T-helper 2 cell treated with Interferon-gamma antibody and Interleukin-4, amounts not matched to agents 5 μg/mL and 100 μg/mL, for 36 hours (primary cell): ENCODE measurements at regions not wholly inside any gene's neighbourhood (a gene's known extent, or its start where the extent isn't known, plus 50 kb on each side); places are given as distances from the start of the nearest gene placed in this dataset.
A peak's percentile ranks its signal among the peaks of the same experiment; 100 is the strongest.

Experiments
- DNase-seq: peaks from one replicate; pipeline ENCODE4 v3.0.0; 2021; ENCODE audit warnings: low spot score
- H3K27ac Mint-ChIP-seq: one replicate; pipeline ENCODE4 v1.8.0; 2021; ENCODE audit warnings: mild to moderate bottlenecking, mixed read lengths
- H3K27me3 Mint-ChIP-seq: one replicate; pipeline ENCODE4 v1.8.0; 2021; ENCODE audit warnings: low read depth, mixed read lengths
- H3K36me3 Mint-ChIP-seq: one replicate; pipeline ENCODE4 v1.8.0; 2021; ENCODE audit warnings: low read depth, mixed read lengths
- H3K4me1 Mint-ChIP-seq: one replicate; pipeline ENCODE4 v1.8.0; 2021; ENCODE audit warnings: low read depth, mixed read lengths
- H3K4me3 Mint-ChIP-seq: one replicate; pipeline ENCODE4 v1.8.0; 2022; ENCODE audit warnings: mild to moderate bottlenecking, moderate library complexity, mixed read lengths
- H3K9me3 Mint-ChIP-seq: one replicate; pipeline ENCODE4 v1.8.0; 2021; ENCODE audit warnings: mixed read lengths

DNA sequence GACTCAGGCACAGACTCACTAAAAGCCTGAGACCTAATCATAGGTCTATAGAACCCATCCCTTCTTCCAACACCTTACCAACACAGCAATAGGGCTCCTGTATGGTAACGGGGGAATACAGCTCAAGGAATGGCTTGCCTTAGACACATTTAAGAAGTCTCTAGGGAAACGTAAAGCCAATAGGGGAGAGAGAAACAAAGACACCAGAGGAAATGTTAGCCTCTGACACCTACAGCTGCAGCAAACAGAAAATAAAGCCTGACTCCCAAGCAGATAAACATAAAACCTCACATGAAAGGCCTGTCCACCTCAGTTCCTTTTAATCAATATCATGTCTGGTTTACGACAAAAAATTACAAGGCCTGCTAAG lies 51.1 kb upstream of the NCOA1 start:
- Mint-ChIP-seq H3K4me1 (no peaks in the 10 kb centered on the region), H3K4me3 (no peak overlapping the region), H3K36me3 (no peaks in the 10 kb centered on the region), H3K27ac (no peak overlapping the region), H3K27me3 (no peaks in the 10 kb centered on the region), H3K9me3 (no peaks in the 10 kb centered on the region)
- DNase-seq, result no peak

DNA sequence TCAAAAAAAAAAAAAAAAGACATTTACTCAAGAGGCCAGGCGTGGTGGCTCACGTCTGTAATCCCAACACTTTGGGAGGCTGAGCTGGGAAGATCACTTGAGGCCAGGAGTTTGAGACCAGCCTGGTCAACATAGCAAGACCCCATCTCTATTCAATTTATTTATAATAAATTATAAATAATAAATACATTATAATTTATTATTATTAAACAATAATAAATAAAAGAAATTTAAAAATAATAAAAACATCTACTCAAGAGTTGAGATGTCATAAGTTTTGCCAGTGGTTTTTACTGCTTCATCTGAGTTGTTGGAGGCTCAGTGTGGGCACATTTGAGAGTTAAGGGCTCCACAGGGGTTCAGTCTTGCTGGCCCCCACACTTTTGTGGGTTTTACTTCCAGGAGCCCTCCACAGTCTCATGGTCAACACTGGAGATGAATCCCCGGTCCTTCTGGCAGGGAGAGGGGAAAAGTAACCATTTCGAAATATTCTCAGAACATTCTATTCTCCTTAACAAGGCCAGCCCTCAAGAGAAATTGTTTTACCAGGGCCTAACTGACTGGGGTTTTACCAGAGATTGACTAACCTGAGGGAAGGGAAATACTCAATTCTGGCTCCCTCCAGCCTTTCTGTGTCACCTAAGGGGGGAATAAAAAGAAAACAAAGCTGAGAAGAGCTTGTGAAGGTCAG lies 51.6 kb upstream of the NCOA1 start:
- Mint-ChIP-seq H3K27ac (no peak overlapping the region), H3K4me1 (no peaks in the 10 kb centered on the region), H3K4me3 (no peak overlapping the region), H3K27me3 (no peaks in the 10 kb centered on the region), H3K9me3 (no peaks in the 10 kb centered on the region), H3K36me3 (no peaks in the 10 kb centered on the region)
- no peak for DNase-seq

DNA sequence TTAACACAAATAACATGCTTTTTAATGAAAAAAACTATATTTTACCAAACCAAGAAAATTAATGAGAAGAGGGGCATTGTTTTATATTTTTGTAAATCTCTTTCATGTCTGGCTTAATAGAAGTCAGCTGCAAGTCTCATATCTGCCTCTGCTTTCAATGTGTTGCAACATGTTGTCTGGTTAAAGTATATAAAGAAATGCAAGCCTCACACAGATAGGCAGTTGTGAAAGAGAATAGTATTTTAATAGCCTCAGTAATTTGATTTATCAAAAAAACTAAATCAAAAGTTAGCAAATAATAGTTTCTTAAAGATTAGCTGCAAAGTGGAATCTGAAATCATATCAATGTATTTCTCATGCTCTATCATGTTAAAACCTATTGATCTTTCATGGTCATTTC lies 52.9 kb upstream of the NCOA1 start:
- H3K4me1 Mint-ChIP-seq, result no peaks in the 10 kb centered on the region
- no peak overlapping the region for H3K27ac Mint-ChIP-seq
- H3K36me3 Mint-ChIP-seq, result no peaks in the 10 kb centered on the region
- no peaks in the 10 kb centered on the region for H3K9me3 Mint-ChIP-seq
- no peak overlapping the region for H3K4me3 Mint-ChIP-seq
- DNase-seq, result no peak
- no peaks in the 10 kb centered on the region for H3K27me3 Mint-ChIP-seq

DNA sequence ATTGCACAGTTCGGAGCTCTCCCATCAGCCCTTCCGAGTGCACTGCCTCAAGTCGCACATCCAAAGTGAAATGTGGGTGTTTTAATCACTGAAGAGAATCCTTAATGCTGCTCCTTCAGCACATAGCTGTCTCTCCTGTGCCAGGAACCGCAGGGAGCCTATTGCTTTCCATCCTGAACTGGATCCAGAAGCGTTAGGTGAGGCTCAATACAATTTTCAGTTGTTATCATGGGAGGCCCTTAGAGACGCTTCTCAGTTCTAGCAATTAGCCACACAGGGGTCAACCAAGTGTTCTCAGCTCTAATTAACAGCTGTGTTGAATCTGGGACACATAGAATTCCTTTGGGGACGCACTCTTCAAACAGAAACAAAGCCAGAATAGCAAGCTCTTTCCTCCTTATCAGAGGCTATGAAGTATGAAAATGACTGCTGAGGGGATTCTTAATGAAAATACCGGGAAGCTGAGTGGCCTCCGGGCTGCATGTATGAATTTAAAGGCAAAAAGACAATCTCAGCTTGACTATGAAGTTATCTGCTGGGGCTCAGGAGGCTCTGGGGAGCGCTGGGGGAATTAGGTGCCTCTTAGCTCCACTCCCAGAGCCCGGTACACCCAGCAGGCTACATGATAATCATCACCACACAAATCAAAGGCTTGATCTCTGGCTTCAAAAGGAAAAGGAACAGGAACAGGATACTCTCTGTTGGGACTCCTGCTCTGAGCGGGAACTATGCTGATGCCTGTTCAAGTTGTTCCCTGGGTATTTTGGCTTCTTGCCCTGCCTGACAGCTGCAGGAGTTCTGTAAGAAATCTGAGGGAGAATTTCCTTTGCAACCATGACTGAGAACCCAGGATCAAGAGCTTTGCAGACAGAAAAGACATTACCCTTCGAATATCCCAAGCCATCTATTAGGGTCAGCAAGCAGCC lies 55.4 kb upstream of the NCOA1 start:
- no peak overlapping the region for H3K27ac Mint-ChIP-seq
- no peaks in the 10 kb centered on the region for H3K27me3 Mint-ChIP-seq
- no peaks in the 10 kb centered on the region for H3K9me3 Mint-ChIP-seq
- H3K36me3 Mint-ChIP-seq, result no peaks in the 10 kb centered on the region
- no peak overlapping the region for H3K4me3 Mint-ChIP-seq
- no peak for DNase-seq
- no peaks in the 10 kb centered on the region for H3K4me1 Mint-ChIP-seq

DNA sequence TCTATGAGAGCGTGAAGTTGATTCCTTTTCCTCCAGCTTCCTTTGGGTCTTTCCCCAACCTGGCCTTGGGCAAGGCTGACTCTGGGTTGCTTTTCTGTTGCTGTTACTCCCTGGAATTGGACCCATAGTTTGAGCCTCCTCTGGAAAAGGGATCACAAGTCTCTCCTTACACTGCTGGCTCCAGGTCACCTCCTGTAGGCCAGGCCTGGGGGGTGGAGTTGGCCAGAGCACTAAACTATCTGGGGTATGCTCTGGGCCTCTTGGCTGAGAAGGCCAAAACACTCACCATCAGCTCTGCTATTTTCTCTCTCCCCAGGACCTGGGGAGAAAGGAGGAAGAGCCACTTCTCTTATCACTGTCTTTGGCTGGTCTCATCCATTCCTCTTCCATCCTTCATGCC lies 56.5 kb upstream of the NCOA1 start:
- no peaks in the 10 kb centered on the region for H3K27me3 Mint-ChIP-seq
- H3K27ac Mint-ChIP-seq, result no peak overlapping the region

DNA sequence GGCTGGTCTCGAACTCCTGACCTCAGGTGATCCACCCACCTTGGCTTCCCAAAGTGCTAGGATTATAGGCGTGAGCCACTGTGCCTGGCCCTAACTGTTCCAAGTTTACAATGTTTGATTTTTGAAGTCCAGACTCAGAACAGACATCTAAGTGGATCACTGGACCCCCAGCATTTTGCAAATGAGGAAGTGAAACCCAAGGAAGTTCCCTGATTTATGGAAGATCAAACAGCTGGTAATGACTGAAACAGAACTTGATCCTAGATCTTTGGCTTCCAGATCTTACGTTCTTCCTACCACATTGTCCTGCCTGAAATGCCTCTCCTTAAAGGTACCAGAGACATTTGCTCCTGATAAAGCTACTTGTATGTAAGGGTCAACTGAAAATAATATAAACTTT lies 58.3 kb upstream of the NCOA1 start:
- DNase-seq, result no peak
- Mint-ChIP-seq H3K36me3 (no peaks in the 10 kb centered on the region), H3K9me3 (no peaks in the 10 kb centered on the region), H3K27ac (no peak overlapping the region), H3K4me1 (no peaks in the 10 kb centered on the region), H3K27me3 (no peaks in the 10 kb centered on the region), H3K4me3 (no peak overlapping the region)

More for the DNA sequence above, 56.5 kb upstream of the NCOA1 start:
- no peaks in the 10 kb centered on the region for H3K9me3 Mint-ChIP-seq
- no peaks in the 10 kb centered on the region for H3K36me3 Mint-ChIP-seq
- H3K4me1 Mint-ChIP-seq, result no peaks in the 10 kb centered on the region
- no peak for DNase-seq
- H3K4me3 Mint-ChIP-seq, result no peak overlapping the region

DNA sequence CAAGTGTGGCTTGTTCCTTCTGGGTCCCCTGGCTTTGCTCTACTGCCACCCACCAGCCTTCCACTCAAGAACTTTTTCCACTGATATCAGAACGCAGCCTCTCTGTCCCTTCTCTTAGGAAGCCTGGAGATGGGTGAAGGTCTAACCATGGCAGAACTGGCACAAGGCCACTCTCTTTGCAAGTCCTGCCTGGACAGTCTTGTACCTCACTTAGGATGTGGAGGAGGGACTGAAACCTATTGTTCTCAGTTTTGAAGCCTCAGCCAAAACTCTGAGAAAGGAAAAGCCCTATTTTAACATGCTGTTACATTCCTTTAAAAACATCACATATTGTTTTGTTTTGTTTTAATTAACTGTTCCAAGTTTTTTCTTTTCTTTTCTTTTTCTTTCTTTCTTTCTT lies 58.9 kb upstream of the NCOA1 start:
- Mint-ChIP-seq H3K9me3 (no peaks in the 10 kb centered on the region), H3K36me3 (no peaks in the 10 kb centered on the region), H3K4me1 (no peaks in the 10 kb centered on the region), H3K27me3 (no peaks in the 10 kb centered on the region), H3K27ac (no peak overlapping the region), H3K4me3 (no peak overlapping the region)
- no peak for DNase-seq

DNA sequence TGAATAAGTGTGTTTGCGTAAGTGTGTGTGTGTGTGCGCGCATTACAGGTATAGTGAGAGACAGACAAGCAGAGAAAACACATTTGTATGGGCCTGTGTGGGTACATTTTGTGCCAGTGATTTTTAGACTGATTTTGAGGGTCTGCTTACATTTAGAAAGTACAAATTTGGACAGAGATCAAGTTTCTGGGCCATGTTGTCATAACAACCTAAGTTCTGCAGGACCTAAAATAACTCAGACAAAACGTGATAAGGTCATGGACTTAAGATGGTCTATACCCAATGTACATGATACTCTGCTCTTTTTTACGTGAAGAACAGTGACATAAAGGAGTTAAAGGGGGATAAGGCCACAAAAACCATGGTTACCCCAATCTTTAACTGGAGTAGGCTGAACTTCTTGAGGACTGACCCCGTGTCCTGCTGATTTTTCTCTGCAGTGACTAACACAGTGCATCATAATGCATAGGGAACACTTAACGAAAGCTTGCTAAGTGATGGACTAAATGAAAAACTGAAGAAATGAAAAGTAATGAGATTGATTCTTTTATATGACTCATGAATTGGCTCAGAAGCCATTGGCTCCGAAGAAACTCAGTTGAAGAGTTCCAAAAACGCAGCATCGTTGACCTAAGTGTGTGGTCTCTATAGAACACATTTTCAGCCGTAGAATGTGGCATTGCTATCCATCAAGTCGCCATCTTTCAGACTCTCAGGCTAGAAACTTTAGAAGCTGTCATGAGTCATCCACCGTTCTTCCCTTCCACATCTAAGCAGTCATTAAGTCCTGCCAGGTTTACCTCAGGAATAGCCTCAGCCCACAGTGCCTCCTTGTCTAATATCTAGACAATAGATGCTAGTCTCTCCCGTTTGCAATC lies 61.6 kb upstream of the NCOA1 start:
- DNase-seq, result no peak
- H3K27ac Mint-ChIP-seq, result no peak overlapping the region
- H3K4me1 Mint-ChIP-seq, result no peaks in the 10 kb centered on the region
- peaks cover 5% of the 10 kb centered on the region for H3K27me3 Mint-ChIP-seq
- H3K4me3 Mint-ChIP-seq, result no peak overlapping the region
- no peaks in the 10 kb centered on the region for H3K9me3 Mint-ChIP-seq
- H3K36me3 Mint-ChIP-seq, result no peaks in the 10 kb centered on the region

DNA sequence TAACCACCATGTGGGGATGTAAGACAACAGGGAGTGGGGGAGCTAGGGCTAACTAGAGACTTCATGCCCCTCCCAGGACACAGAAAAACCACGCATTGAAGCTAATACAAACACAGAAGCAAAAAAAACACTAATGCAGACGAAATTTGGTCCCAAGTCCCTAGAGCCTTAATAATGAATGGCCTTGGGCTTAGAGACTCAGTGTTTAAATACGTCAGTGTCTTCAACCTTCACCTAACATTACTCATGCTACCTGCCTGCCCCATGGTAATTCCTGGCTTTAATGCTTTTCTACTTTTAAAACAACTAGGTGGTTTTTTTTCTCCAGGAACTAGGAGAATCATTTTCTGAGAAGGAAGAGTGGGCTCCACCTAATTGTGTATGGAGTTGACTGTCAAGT lies 64.1 kb upstream of the ITSN2 start:
- Mint-ChIP-seq H3K27me3 (peaks cover 6% of the 10 kb centered on the region), H3K4me3 (no peak overlapping the region), H3K4me1 (no peaks in the 10 kb centered on the region), H3K9me3 (no peaks in the 10 kb centered on the region), H3K36me3 (no peaks in the 10 kb centered on the region), H3K27ac (no peak overlapping the region)
- DNase-seq, result no peak

DNA sequence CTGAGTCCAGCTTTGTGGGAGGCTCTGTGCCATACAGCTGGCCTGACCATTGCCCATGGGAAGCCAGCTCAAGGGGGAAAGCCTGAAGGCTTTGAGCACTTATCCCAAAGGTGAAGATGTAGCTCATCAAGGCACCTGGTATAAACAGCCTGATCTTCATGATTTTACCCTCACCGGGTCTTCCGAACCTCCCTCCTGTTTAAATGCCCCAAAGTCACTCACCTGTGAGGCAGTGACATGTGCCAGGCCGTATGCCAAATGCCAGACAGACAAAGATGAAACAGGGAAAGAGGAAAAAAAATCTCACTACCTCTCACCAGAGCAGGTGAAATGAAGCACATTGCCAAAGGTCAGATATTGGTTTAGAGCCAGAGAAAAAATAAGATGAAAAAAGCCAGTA lies 62.8 kb upstream of the ITSN2 start:
- H3K9me3 Mint-ChIP-seq, result no peaks in the 10 kb centered on the region
- H3K4me3 Mint-ChIP-seq, result no peak overlapping the region
- H3K27me3 Mint-ChIP-seq, result peaks cover 6% of the 10 kb centered on the region
- no peak overlapping the region for H3K27ac Mint-ChIP-seq
- H3K36me3 Mint-ChIP-seq, result no peaks in the 10 kb centered on the region
- no peaks in the 10 kb centered on the region for H3K4me1 Mint-ChIP-seq
- no peak for DNase-seq

DNA sequence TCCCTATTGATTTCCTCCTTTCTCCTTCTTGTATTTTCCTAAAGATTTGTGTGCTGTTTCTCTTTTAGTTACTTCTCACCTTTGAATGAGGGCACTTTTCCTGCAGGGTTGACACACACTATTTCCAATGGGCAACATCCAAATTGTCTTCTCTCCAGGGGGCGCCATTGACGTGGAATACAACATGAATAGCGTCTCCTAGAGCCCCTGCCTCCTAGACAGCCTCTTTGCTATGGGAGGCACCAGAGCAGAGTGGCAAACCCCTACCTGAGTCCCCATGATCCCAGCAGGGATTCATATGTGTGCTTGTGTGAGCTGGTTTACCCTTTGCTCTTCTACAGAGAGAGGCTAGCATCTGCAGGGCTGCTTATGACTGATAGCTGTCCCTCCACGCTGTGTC lies 61.3 kb upstream of the ITSN2 start:
- Mint-ChIP-seq H3K27ac (no peak overlapping the region), H3K4me1 (no peaks in the 10 kb centered on the region), H3K4me3 (no peak overlapping the region), H3K36me3 (no peaks in the 10 kb centered on the region), H3K9me3 (no peaks in the 10 kb centered on the region), H3K27me3 (peaks cover 6% of the 10 kb centered on the region)
- DNase-seq, result peak; percentile 37

DNA sequence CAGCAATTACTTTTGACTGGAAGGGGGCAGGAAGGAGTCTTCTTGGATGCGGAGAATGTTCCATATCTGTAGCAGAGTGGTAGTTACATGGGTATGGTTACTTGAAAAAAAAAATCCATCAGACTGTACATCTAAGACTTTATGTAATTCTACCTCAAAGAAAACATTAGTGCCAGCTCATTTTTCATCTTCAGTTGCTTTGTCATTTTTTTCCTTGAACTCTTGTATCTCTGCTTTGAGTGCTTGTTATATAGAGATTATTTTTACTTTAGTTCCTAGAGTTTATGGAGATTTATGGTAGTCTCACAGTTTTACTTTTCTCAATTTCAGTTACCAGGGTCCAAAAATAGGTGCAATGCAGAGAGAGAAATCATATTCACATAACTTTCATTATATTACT lies 60.0 kb upstream of the ITSN2 start:
- Mint-ChIP-seq H3K36me3 (no peaks in the 10 kb centered on the region), H3K9me3 (no peaks in the 10 kb centered on the region), H3K4me3 (no peak overlapping the region), H3K27me3 (peaks cover 3% of the 10 kb centered on the region), H3K27ac (no peak overlapping the region), H3K4me1 (no peaks in the 10 kb centered on the region)
- DNase-seq, result no peak

DNA sequence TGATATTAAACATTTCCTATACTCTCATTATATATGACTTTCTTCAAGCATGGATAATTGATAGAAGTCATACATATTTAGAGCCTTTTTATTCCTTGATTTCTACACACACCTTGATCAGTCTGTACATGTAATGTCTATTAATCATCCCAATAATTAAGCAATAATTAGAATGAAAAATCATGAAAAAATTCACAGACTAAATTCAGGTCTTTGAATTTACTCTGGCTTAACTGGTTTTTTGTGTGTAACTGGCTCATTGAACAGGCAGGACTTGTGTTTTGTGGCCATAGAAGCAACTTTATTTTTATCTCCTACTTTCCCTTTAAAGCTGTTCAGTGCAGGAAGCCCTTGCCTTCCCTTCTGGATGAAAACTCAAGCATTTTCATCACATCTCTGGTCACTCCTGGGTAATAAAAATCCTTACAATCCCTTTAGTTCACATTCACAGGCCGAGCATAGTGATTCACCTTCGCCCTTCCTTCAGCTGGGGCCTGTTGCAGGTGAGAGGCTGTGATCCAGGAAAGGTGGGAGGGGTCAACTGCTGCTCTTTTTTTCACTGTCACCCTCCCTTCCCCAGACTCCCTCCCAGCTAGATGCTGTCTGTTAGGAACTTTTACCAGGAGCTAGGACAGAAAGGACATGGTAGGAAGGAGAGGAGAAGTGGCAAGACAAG lies 58.0 kb upstream of the ITSN2 start:
- no peaks in the 10 kb centered on the region for H3K27me3 Mint-ChIP-seq
- no peak overlapping the region for H3K4me3 Mint-ChIP-seq
- DNase-seq, result no peak
- H3K9me3 Mint-ChIP-seq, result no peaks in the 10 kb centered on the region
- no peaks in the 10 kb centered on the region for H3K4me1 Mint-ChIP-seq
- no peaks in the 10 kb centered on the region for H3K36me3 Mint-ChIP-seq
- no peak overlapping the region for H3K27ac Mint-ChIP-seq
